ENCODE measurements at regions not wholly inside any gene's neighbourhood (a gene's known extent, or its start where the extent isn't known, plus 50 kb on each side); places are given as distances from the start of the nearest gene placed in this dataset.

- Histone ChIP-seq H3K27ac (ENCODE audit: insufficient read depth in 1 of 2, low read depth in 1 of 2, low read length in 2 of 2, poor library complexity in 1 of 2, severe bottlenecking in 2 of 2) (no peak overlapping the region), H3K4me1 (ENCODE audit: control extremely low read depth in 1 of 4, control insufficient read depth in 4 of 4, insufficient read depth in 4 of 4, low read length in 3 of 4) (no peaks in the 10 kb centered on the region), H3K4me3 (ENCODE audit: control insufficient read depth in 1 of 7, extremely low read depth in 1 of 7, insufficient read depth in 4 of 7, low read depth in 2 of 7, low read length in 6 of 7) (no peak overlapping the region), H3K36me3 (ENCODE audit: control insufficient read depth in 4 of 4, insufficient read depth in 4 of 4, low read length in 3 of 4) (no peaks in the 10 kb centered on the region), H3K9me3 (ENCODE audit: control extremely low read depth in 1 of 5, control insufficient read depth in 4 of 5, insufficient read depth in 2 of 5, low read depth in 1 of 5, low read length in 4 of 5) (peaks cover 0 to under 1% (median 0%) of the 10 kb centered on the region in 5 experiments), H3K27me3 (replicated peaks in 2 of 5; ENCODE audit: control insufficient read depth in 4 of 5, insufficient read depth in 5 of 5, low read length in 4 of 5) (no peaks in the 10 kb centered on the region)
- 86% methylated on average over 1 of the region's 3 CpGs for WGBS (ENCODE audit: insufficient coverage)
- ChIA-PET POLR2A (no interaction called here), CTCF (interaction anchor here (0.9 kb wide), 1 partner anchor 15 kb away, joined by 3 read pairs; no protein-coding TSS in a partner anchor)
- DNase-seq = no peak
These were observed 288.6 kb upstream of the CBLB start for GRCh38 chr3:106157411-106157810.

- Histone ChIP-seq H3K36me3 (ENCODE audit: control insufficient read depth in 4 of 4, insufficient read depth in 4 of 4, low read length in 3 of 4) (no peaks in the 10 kb centered on the region), H3K9me3 (ENCODE audit: control extremely low read depth in 1 of 5, control insufficient read depth in 4 of 5, insufficient read depth in 2 of 5, low read depth in 1 of 5, low read length in 4 of 5) (peaks cover 0 to 5% (median 0%) of the 10 kb centered on the region in 5 experiments), H3K4me1 (ENCODE audit: control extremely low read depth in 1 of 4, control insufficient read depth in 4 of 4, insufficient read depth in 4 of 4, low read length in 3 of 4) (no peaks in the 10 kb centered on the region), H3K27ac (ENCODE audit: insufficient read depth in 1 of 2, low read depth in 1 of 2, low read length in 2 of 2, poor library complexity in 1 of 2, severe bottlenecking in 2 of 2) (no peak overlapping the region), H3K4me3 (ENCODE audit: control insufficient read depth in 1 of 7, extremely low read depth in 1 of 7, insufficient read depth in 4 of 7, low read depth in 2 of 7, low read length in 6 of 7) (no peak overlapping the region), H3K27me3 (replicated peaks in 2 of 5; ENCODE audit: control insufficient read depth in 4 of 5, insufficient read depth in 5 of 5, low read length in 4 of 5) (no peaks in the 10 kb centered on the region)
- no CpG with 5 or more reads among the region's 1 CpG for WGBS (ENCODE audit: insufficient coverage)
- CTCF ChIA-PET = no interaction called here
- DNase-seq = no peak
- POLR2A ChIA-PET = no interaction called here
These were observed 291.6 kb upstream of the CBLB start for GRCh38 chr3:106160396-106160795.

GRCh38 chr3:106161246-106161645 is 292.4 kb upstream of the CBLB start:
- WGBS (ENCODE audit: insufficient coverage) = 100% methylated on average over 3 of the region's 4 CpGs
- ChIA-PET POLR2A (no interaction called here), CTCF (no interaction called here)
- Histone ChIP-seq H3K27me3 (replicated peaks in 2 of 5; ENCODE audit: control insufficient read depth in 4 of 5, insufficient read depth in 5 of 5, low read length in 4 of 5) (no peaks in the 10 kb centered on the region), H3K4me3 (ENCODE audit: control insufficient read depth in 1 of 7, extremely low read depth in 1 of 7, insufficient read depth in 4 of 7, low read depth in 2 of 7, low read length in 6 of 7) (no peak overlapping the region), H3K4me1 (ENCODE audit: control extremely low read depth in 1 of 4, control insufficient read depth in 4 of 4, insufficient read depth in 4 of 4, low read length in 3 of 4) (no peaks in the 10 kb centered on the region), H3K9me3 (ENCODE audit: control extremely low read depth in 1 of 5, control insufficient read depth in 4 of 5, insufficient read depth in 2 of 5, low read depth in 1 of 5, low read length in 4 of 5) (peaks cover 0 to 5% (median 0%) of the 10 kb centered on the region in 5 experiments), H3K27ac (ENCODE audit: insufficient read depth in 1 of 2, low read depth in 1 of 2, low read length in 2 of 2, poor library complexity in 1 of 2, severe bottlenecking in 2 of 2) (no peak overlapping the region), H3K36me3 (ENCODE audit: control insufficient read depth in 4 of 4, insufficient read depth in 4 of 4, low read length in 3 of 4) (no peaks in the 10 kb centered on the region)
- no peak for DNase-seq

GRCh38 chr3:106167728-106168127 is 298.9 kb upstream of the CBLB start:
- no peaks in the 10 kb centered on the region for H3K27me3 ChIP-seq (replicated peaks in 2 of 5; ENCODE audit: control insufficient read depth in 4 of 5, insufficient read depth in 5 of 5, low read length in 4 of 5)
- peaks cover 0 to 5% (median 0%) of the 10 kb centered on the region in 5 experiments for H3K9me3 ChIP-seq (ENCODE audit: control extremely low read depth in 1 of 5, control insufficient read depth in 4 of 5, insufficient read depth in 2 of 5, low read depth in 1 of 5, low read length in 4 of 5)
- ChIA-PET POLR2A (interaction anchor here (0.6 kb wide), 1 partner anchor 16 kb away, joined by 3 read pairs; no protein-coding TSS in a partner anchor), CTCF (interaction anchor here (1.4 kb wide), 1 partner anchor 9 kb away, joined by 4 read pairs; no protein-coding TSS in a partner anchor)
- H3K36me3 ChIP-seq (ENCODE audit: control insufficient read depth in 4 of 4, insufficient read depth in 4 of 4, low read length in 3 of 4) = no peaks in the 10 kb centered on the region
- DNase-seq = no peak
- WGBS (ENCODE audit: insufficient coverage) = 70% methylated on average over 2 of the region's 8 CpGs
- no peak overlapping the region for H3K4me3 ChIP-seq (ENCODE audit: control insufficient read depth in 1 of 7, extremely low read depth in 1 of 7, insufficient read depth in 4 of 7, low read depth in 2 of 7, low read length in 6 of 7)
- H3K27ac ChIP-seq (ENCODE audit: insufficient read depth in 1 of 2, low read depth in 1 of 2, low read length in 2 of 2, poor library complexity in 1 of 2, severe bottlenecking in 2 of 2) = no peak overlapping the region
- H3K4me1 ChIP-seq (ENCODE audit: control extremely low read depth in 1 of 4, control insufficient read depth in 4 of 4, insufficient read depth in 4 of 4, low read length in 3 of 4) = peaks cover 0 to 7% (median 5%) of the 10 kb centered on the region in 4 experiments

GRCh38 chr3:106168962-106169750 is 300.3 kb upstream of the CBLB start:
- Histone ChIP-seq H3K4me1 (ENCODE audit: control extremely low read depth in 1 of 4, control insufficient read depth in 4 of 4, insufficient read depth in 4 of 4, low read length in 3 of 4) (peaks cover 0 to 16% (median 7%) of the 10 kb centered on the region in 4 experiments), H3K36me3 (ENCODE audit: control insufficient read depth in 4 of 4, insufficient read depth in 4 of 4, low read length in 3 of 4) (no peaks in the 10 kb centered on the region), H3K4me3 (ENCODE audit: control insufficient read depth in 1 of 7, extremely low read depth in 1 of 7, insufficient read depth in 4 of 7, low read depth in 2 of 7, low read length in 6 of 7) (no peak overlapping the region), H3K27me3 (replicated peaks in 2 of 5; ENCODE audit: control insufficient read depth in 4 of 5, insufficient read depth in 5 of 5, low read length in 4 of 5) (no peaks in the 10 kb centered on the region), H3K27ac (ENCODE audit: insufficient read depth in 1 of 2, low read depth in 1 of 2, low read length in 2 of 2, poor library complexity in 1 of 2, severe bottlenecking in 2 of 2) (no peak overlapping the region), H3K9me3 (ENCODE audit: control extremely low read depth in 1 of 5, control insufficient read depth in 4 of 5, insufficient read depth in 2 of 5, low read depth in 1 of 5, low read length in 4 of 5) (no peaks in the 10 kb centered on the region)
- CTCF ChIA-PET = no interaction called here
- no peak for DNase-seq
- POLR2A ChIA-PET = no interaction called here
- WGBS (ENCODE audit: insufficient coverage) = 100% methylated on average over 2 of the region's 5 CpGs

DNA sequence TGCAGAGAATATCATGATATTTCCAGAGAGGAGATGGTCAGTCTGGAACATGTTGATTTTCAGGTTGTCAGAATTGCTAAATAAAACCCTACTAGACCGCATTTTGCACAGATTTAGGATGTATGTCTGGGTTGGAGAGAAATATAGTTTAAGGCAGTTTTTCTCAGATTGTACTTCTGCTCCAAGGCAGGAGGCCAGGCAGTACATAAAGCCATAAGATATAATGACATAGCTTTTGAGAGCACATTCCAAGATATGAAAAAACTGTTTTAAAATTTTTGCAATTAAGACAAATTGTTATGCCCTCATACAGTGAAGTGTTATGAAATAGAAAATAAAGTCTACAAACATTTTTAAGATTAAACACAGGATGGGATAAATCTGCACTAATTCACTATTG is 301.8 kb upstream of the CBLB start:
- WGBS (ENCODE audit: insufficient coverage) = 100% methylated on average over 1 of the region's 1 CpG
- CTCF ChIA-PET = no interaction called here

DNA sequence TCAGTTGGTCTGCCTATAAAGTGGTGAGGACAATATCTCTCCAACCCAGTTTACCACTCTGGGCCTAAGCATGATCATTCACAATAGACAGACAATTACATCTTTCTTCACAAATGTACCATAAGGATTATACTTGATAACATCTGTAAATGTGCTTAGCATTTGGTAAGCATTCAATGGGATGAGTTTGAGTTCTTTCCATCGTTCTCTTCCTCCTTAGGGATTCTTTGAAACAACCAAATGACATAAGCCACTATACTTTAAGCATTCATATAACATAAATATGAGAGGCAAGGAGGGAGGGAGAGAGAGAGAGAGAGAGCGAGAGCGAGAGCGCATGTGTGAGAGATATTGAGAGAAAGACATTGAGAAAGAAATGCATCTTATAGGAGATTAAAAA is 303.3 kb upstream of the CBLB start:
- peaks cover 7 to 34% (median 25%) of the 10 kb centered on the region in 4 experiments for H3K4me1 ChIP-seq (ENCODE audit: control extremely low read depth in 1 of 4, control insufficient read depth in 4 of 4, insufficient read depth in 4 of 4, low read length in 3 of 4)
- H3K36me3 ChIP-seq (ENCODE audit: control insufficient read depth in 4 of 4, insufficient read depth in 4 of 4, low read length in 3 of 4) = no peaks in the 10 kb centered on the region
- H3K4me3 ChIP-seq (ENCODE audit: control insufficient read depth in 1 of 7, extremely low read depth in 1 of 7, insufficient read depth in 4 of 7, low read depth in 2 of 7, low read length in 6 of 7) = no peak overlapping the region
- POLR2A ChIA-PET = no interaction called here
- H3K9me3 ChIP-seq (ENCODE audit: control extremely low read depth in 1 of 5, control insufficient read depth in 4 of 5, insufficient read depth in 2 of 5, low read depth in 1 of 5, low read length in 4 of 5) = no peaks in the 10 kb centered on the region
- DNase-seq = no peak
- 100% methylated on average over 3 of the region's 4 CpGs for WGBS (ENCODE audit: insufficient coverage)
- no peaks in the 10 kb centered on the region for H3K27me3 ChIP-seq (replicated peaks in 2 of 5; ENCODE audit: control insufficient read depth in 4 of 5, insufficient read depth in 5 of 5, low read length in 4 of 5)
- CTCF ChIA-PET = no interaction called here
- no peak overlapping the region for H3K27ac ChIP-seq (ENCODE audit: insufficient read depth in 1 of 2, low read depth in 1 of 2, low read length in 2 of 2, poor library complexity in 1 of 2, severe bottlenecking in 2 of 2)

More for the DNA sequence above, 301.8 kb upstream of the CBLB start:
- Histone ChIP-seq H3K27ac (ENCODE audit: insufficient read depth in 1 of 2, low read depth in 1 of 2, low read length in 2 of 2, poor library complexity in 1 of 2, severe bottlenecking in 2 of 2) (no peak overlapping the region), H3K27me3 (replicated peaks in 2 of 5; ENCODE audit: control insufficient read depth in 4 of 5, insufficient read depth in 5 of 5, low read length in 4 of 5) (no peaks in the 10 kb centered on the region), H3K9me3 (ENCODE audit: control extremely low read depth in 1 of 5, control insufficient read depth in 4 of 5, insufficient read depth in 2 of 5, low read depth in 1 of 5, low read length in 4 of 5) (no peaks in the 10 kb centered on the region), H3K4me1 (ENCODE audit: control extremely low read depth in 1 of 4, control insufficient read depth in 4 of 4, insufficient read depth in 4 of 4, low read length in 3 of 4) (peaks cover 0 to 21% (median 13%) of the 10 kb centered on the region in 4 experiments), H3K4me3 (ENCODE audit: control insufficient read depth in 1 of 7, extremely low read depth in 1 of 7, insufficient read depth in 4 of 7, low read depth in 2 of 7, low read length in 6 of 7) (no peak overlapping the region), H3K36me3 (ENCODE audit: control insufficient read depth in 4 of 4, insufficient read depth in 4 of 4, low read length in 3 of 4) (no peaks in the 10 kb centered on the region)
- DNase-seq = no peak
- POLR2A ChIA-PET = no interaction called here

Measured in common myeloid progenitor, CD34-positive (primary cell).